ENCODE measurements at regions not wholly inside any gene's neighbourhood (a gene's known extent, or its start where the extent isn't known, plus 50 kb on each side); places are given as distances from the start of the nearest gene placed in this dataset.

DNA sequence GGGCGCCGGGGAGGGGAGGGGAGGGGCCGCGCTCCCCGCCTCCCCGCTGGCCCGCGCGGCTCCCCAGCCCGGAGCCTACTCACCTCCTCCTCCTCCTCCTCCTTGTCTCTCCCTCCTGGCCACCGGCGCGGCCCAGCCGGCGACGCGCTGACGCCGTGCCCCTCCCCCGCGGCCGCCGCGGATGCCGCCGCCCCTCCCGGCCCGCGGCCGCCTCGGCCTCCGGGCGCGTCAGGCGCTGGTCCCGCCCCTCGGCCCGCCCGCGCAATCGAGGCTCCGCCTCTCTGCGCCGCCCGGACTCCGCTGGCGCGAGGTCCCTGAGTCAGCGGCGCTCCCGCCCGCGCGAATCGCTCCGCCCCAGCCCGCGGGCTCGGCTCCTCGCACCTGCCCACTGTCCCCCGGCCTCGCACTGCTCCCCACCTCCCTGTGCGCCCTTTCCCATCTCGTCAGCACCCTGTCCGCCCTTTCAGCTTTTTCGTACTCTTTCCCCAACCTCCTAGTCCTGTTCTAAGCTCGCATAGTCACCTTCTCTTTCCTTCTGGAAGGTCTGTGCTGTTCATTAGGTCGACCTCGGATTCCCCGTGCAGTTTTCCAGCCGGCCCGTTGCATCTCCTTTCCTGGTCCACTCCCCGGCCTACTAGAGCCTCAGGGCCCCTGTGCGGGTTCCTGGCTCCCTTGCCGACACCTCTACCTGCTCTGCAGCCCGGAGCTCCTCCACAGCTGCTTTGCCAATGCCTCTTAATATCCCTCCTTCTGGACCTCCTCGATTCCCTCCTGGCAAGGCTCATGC is 187.4 kb downstream of the ZEB2 start (continued):
- peak; percentile 94 for TF ChIP-seq POLR2B (IDR thresholded peaks at IDR 0.05; ENCODE audit: low read depth, partially characterized antibody)
- TF ChIP-seq SMC3 (conservative IDR thresholded peaks at IDR 0.05; ENCODE audit: insufficient read depth, low read depth, low read length), result 0 out of 2 replicates have a peak, but pooled peaks have one; percentile 2
- peak; percentile 65; the same call in 1 of the 2 replicates for TF ChIP-seq CREB3L1 (IDR thresholded peaks at IDR 0.05; ENCODE audit: borderline replicate concordance, low read depth)
- TF ChIP-seq NEUROD1 (IDR thresholded peaks at IDR 0.05; ENCODE audit: borderline replicate concordance, low read depth, low read length, partially characterized antibody), result peak; percentile 36
- no peak for TF ChIP-seq GABPB1 (CRISPR knock-in tag; IDR thresholded peaks at IDR 0.05)
- TF ChIP-seq, protein P1, sequence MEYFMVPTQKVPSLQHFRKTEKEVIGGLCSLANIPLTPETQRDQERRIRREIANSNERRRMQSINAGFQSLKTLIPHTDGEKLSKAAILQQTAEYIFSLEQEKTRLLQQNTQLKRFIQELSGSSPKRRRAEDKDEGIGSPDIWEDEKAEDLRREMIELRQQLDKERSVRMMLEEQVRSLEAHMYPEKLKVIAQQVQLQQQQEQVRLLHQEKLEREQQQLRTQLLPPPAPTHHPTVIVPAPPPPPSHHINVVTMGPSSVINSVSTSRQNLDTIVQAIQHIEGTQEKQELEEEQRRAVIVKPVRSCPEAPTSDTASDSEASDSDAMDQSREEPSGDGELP (CRISPR knock-in tag; IDR thresholded peaks at IDR 0.05; ENCODE audit: borderline replicate concordance), result peak; percentile 70; the same call in 1 of the 2 replicates
- no peak for TF ChIP-seq MXI1 (IDR thresholded peaks at IDR 0.05; ENCODE audit: low read depth, low read length)
- no peak for TF ChIP-seq MIER1 (IDR thresholded peaks at IDR 0.05; ENCODE audit: low read depth)
- TF ChIP-seq ETS1 (conservative IDR thresholded peaks at IDR 0.05; ENCODE audit: control insufficient read depth, low read depth, low read length), result no peak
- peak; percentile 81 for TF ChIP-seq RBFOX2 (IDR thresholded peaks at IDR 0.05; ENCODE audit: low read depth, low read length)
- no peak for TF ChIP-seq YBX1 (IDR thresholded peaks at IDR 0.05)
- TF ChIP-seq CC2D1A (IDR thresholded peaks at IDR 0.05), result peak; percentile 35; the same call in 1 of the 2 replicates
- no peak for TF ChIP-seq NCOA4 (IDR thresholded peaks at IDR 0.05; ENCODE audit: partially characterized antibody)
- no peak for TF ChIP-seq CHD4 (IDR thresholded peaks at IDR 0.05; ENCODE audit: insufficient read depth, insufficient replicate concordance, low read depth, low read length, poor library complexity, severe bottlenecking)
- peak; percentile 83 for TF ChIP-seq ZFX (CRISPR knock-in tag; IDR thresholded peaks at IDR 0.05)
- peak; percentile 64 for TF ChIP-seq TBP (optimal IDR thresholded peaks at IDR 0.05; ENCODE audit: low read depth, low read length)
- peak; percentile 59 for TF ChIP-seq NFRKB (IDR thresholded peaks at IDR 0.05; ENCODE audit: low read depth)
- no peak for TF ChIP-seq MYNN (IDR thresholded peaks at IDR 0.05)
- no peak for TF ChIP-seq MYNN (CRISPR knock-in tag; IDR thresholded peaks at IDR 0.05)
- TF ChIP-seq ERF (CRISPR knock-in tag; IDR thresholded peaks at IDR 0.05), result no peak
- TF ChIP-seq CBX2 (IDR thresholded peaks at IDR 0.05; ENCODE audit: insufficient read depth, low read length, poor library complexity, severe bottlenecking), result no peak
- peak; percentile 86 for TF ChIP-seq GATAD2B (IDR thresholded peaks at IDR 0.05; ENCODE audit: borderline replicate concordance)
- 0 out of 2 replicates have a peak, but pooled peaks have one; percentile 35 for TF ChIP-seq OTX1 (CRISPR knock-in tag; IDR thresholded peaks at IDR 0.05)
- peak; percentile 62 to 74 for TF ChIP-seq NRF1 (conservative IDR thresholded peaks at IDR 0.05 in 1 of 2, IDR thresholded peaks at IDR 0.05 in 1 of 2)
- TF ChIP-seq ZBTB12 (CRISPR knock-in tag; IDR thresholded peaks at IDR 0.05), result no peak; the same call in 1 of the 2 replicates
